ENCODE measurements at regions not wholly inside any gene's neighbourhood (a gene's known extent, or its start where the extent isn't known, plus 50 kb on each side); places are given as distances from the start of the nearest gene placed in this dataset.

DNA sequence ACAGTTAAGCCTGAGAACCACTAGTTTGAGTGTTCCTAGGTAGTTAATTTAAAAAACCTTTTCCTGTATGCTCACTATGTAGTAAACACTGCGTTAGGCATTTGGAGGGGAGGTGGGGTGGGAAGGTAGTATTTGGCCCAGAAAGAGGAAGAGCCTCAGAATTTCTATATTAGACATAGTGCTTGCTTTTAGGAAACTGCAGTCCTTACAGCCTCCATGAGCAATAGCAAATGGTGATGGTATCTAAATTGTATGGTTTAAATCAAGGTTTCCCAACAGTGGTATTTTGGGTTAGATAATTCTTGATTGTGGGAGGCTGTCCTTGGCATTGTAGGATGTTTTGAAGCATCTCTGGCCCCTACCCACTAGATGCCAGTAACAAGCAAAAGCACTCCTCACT is 61.5 kb upstream of the RIPOR2 start:
- TF ChIP-seq, protein P1, sequence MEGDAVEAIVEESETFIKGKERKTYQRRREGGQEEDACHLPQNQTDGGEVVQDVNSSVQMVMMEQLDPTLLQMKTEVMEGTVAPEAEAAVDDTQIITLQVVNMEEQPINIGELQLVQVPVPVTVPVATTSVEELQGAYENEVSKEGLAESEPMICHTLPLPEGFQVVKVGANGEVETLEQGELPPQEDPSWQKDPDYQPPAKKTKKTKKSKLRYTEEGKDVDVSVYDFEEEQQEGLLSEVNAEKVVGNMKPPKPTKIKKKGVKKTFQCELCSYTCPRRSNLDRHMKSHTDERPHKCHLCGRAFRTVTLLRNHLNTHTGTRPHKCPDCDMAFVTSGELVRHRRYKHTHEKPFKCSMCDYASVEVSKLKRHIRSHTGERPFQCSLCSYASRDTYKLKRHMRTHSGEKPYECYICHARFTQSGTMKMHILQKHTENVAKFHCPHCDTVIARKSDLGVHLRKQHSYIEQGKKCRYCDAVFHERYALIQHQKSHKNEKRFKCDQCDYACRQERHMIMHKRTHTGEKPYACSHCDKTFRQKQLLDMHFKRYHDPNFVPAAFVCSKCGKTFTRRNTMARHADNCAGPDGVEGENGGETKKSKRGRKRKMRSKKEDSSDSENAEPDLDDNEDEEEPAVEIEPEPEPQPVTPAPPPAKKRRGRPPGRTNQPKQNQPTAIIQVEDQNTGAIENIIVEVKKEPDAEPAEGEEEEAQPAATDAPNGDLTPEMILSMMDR (IDR thresholded peaks at IDR 0.05; ENCODE audit: poor library complexity) = no peak
- no peak for TF ChIP-seq EZH2phosphoT487 (IDR thresholded peaks at IDR 0.05; ENCODE audit: low read depth, severe bottlenecking, unreplicated experiment)
- no peak for TF ChIP-seq EZH2 (IDR thresholded peaks at IDR 0.05; ENCODE audit: borderline replicate concordance)

Measured in hepatocyte (in vitro differentiated cells).